GDM1 (cell line): ENCODE measurements at regions not wholly inside any gene's neighbourhood (a gene's known extent, or its start where the extent isn't known, plus 50 kb on each side); places are given as distances from the start of the nearest gene placed in this dataset.
A peak's percentile ranks its signal among the peaks of the same experiment; 100 is the strongest.

ENCODE experiments used
- DNase-seq: peaks from one replicate; lab custom pipeline; 2025; lab: John Stamatoyannopoulos, UW

DNA sequence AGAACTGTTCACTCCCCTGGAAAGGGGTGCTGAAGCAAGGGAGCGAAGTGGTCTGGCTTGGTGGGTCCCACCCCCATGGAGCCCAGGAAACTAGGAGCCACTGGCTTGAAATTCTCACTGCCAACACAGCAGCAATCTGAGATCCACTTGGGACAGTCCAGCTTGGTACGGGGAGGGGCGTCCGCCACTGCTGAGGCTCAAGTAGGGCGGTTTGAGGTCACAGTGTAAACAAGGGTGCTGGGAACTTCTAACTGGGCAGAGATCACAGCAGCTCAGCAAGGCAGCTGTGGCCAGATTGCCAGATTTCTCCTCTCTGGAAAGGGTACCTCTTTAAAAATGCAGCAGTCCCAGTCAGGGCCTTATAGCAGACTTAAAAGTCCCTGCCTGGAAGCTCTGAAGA, 53.9 kb upstream of the GALNTL6 start:
- no peak for DNase-seq

GRCh38 chr4:171751538-171751937, 61.7 kb upstream of the GALNTL6 start:
- DNase-seq, result no peak

GRCh38 chr4:171746418-171746817, 66.8 kb upstream of the GALNTL6 start:
- no peak for DNase-seq

DNA sequence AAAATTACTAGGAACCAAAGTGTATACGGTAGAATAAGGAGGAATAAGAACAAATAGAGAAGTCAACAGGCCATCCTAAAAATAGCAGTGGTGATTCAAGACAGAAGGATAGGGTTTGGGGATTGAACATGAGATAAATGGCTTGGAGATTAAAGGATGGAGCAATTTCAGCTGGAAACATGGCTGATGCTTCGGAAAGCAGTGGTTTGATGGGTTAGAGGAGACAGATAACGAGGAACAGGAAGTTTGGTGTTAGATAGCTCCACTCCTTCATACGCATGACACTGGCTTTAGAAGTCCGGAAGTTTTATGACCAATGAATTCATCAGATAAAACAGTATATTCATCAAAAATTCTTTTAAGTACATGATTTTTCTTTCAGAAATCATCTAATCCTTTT, 70.8 kb upstream of the GALNTL6 start:
- DNase-seq, result no peak

- no peak for DNase-seq
These were observed 86.0 kb upstream of the GALNTL6 start for GRCh38 chr4:171727185-171727584.

- no peak for DNase-seq
These were observed 91.3 kb upstream of the GALNTL6 start for GRCh38 chr4:171721937-171722336.

DNA sequence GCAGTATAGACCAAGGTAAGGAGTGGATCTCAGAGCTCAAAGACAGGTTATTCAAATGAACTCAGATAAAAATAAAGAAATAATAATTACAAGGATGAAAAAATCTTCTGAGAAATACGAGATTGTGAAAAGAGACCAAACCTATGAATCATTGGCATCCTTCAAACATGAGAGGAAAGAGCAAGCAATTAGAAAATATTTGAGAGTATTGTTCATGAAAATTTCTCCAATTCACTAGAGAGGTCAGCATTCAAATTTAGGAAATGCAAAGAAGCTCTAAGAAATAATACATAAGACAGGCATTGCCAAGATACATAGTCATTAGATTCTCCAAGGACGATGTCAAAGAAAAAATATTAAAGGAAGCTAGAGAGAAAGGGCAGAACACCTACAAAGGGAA, 93.5 kb upstream of the GALNTL6 start:
- DNase-seq, result no peak

- DNase-seq, result no peak
These were observed 94.5 kb upstream of the GALNTL6 start for GRCh38 chr4:171718665-171719064.

GRCh38 chr4:171718069-171718468, 95.1 kb upstream of the GALNTL6 start:
- DNase-seq, result no peak

DNA sequence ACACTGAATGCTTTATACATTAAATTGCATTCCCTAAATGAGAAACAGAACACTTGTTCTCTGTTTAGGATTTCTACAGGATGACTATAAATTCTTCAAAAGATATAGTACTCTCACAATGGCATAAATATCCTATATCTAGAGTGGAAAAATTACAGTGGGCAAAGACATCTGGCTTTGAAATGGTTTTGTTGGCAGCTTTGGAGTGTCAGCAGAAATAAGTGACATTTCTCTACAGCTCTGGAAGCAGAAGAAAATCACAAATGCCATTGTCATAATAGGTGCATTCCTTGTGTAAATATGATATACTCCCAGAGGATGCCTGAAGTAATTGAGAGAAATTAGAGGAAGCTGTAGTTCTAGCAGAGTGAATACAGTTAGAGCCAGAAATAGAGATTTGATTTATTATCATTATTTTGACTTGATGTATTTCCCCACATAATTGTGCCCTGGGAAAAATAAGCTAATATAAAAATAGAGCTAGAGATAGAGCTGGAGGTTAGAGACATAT, 95.9 kb upstream of the GALNTL6 start:
- no peak for DNase-seq

DNA sequence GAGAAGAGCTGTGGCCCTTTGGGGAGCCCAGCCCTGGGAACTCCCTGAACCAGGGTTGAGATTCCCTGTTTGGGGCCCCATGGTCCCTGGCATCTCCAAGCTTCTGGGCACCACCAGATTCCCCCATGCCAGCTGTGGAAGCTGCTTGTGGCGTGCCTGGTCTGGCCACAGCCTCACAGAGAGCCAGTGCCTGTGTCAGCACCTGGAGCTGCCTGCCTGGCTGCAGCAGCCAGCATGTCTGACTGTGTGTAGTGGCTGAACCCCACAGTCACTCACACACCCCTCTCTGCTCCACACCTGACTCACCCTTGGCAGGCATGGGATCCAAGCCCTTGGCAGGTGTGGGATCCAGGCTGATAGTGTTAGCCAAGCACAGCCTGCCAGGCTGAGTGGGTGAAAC, 97.2 kb upstream of the GALNTL6 start:
- no peak for DNase-seq

DNA sequence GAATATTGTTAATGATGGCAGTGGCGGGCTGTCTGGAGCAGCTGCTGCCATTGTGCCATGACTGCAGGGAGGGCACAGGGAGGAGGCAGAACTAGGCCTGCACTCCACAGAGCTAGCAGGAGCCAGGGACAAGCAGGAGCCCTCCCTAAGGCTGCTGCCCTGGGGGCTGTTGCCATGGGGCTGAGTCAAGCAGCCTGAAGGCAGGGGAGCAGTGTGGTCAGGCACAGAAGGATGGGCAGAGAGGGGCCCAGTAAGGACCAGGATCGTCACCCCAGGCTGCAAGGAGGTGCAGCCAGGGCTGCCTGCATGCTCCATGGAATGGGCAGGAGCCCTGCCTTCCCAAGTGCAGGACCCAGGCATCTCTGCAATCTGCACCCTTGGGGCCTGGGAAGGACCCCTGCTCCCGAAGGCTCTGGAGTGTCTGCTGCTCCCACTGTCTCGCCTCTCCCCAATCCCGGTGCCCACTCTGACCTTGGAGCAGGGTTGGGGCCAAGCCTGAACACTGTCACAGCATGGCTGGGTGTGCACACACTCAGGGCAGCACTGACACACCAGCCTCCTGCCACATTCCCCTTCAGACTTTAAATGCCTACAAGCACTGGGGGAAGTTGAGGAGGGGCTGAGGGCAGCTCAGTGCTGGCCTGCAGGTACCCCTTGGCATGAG, 98.3 kb upstream of the GALNTL6 start:
- DNase-seq, result no peak

DNA sequence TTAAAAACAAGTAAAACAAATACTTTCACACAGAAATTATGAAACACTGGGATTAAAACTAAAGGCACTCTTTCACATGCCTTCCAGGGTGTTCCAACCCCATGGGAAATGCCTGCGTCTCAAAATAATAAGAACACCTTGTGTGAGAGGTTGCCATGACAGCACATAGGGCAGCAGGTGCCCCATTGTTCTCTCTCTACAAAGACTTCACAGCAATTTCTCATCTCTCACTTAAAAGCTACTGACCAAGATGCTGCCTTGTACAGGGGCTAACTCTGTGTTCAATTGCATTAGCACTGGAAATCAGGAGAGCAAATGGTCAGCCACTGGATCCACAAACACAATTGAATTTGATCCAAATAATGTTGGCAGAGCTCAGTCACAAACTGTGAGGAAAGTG, 102.5 kb upstream of the GALNTL6 start:
- DNase-seq, result no peak

DNA sequence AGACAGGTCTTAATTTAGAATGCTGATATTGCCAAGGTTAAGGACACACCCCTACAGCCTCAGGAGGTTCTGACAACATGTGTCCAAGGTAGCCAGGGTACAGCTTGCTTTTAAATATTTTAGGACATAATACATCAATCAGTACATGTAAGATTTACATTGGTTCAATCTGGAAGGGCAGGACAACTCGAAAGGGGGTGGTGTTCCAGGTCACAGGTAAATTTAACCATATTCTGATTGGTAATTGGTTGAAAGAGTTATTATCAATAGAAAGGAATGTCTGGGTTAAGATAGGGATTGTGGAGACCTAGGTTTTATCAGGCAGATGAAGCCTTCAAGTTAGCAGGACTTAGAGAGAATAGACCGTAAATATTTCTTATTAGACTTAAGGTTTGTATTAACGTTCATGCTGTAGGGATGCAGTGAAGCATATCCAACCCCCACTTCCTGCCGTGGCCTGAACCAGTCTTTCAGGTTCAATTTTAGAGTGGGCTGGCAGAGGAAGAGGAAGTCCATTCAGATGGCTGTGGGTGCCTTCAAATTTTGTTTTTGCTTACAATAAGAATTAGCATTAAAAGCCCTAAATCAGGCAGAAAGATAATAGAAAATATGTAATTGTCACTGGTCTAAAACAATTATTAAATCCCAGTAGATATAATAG, 136.5 kb upstream of the GALNTL6 start:
- DNase-seq, result peak; percentile 59

DNA sequence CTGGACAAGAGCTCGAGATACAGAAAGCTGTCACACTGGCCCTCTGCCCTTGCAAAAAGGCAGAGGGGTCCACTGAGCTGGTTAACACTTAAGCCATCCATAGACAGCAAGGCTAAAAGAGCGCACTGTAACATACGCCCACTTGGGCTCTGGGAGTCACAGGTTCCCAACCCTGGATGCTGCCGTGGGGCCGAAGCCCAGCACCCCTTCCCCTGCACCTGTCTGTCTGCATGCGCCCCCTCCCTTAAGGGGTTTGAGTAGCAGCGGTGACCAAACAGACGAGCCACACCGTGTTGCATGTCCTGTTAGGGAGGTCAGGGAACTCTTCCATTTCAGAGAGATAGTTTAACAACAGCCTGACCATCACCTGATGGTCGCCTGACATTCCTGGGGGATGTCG, 138.4 kb upstream of the GALNTL6 start:
- DNase-seq, result no peak

DNA sequence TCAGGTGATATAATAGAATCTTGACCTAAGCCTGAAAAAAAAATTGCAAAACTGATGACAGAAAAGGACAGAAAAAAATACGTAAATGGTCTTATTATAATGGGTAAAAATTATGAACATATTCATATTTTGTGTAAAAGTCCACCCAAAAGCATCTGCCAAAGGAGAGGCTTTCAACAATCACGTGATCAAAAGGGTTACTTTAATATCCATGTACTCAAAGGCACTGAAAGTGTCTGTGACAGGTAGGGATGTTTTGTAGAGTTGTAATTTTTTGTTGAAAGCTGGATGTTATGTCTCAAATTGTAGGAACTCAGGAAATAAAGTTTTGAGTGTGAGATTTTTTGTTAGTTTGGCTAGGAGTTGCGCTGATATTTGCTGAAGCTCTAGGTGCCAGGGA, 144.8 kb upstream of the GALNTL6 start:
- DNase-seq, result no peak

DNA sequence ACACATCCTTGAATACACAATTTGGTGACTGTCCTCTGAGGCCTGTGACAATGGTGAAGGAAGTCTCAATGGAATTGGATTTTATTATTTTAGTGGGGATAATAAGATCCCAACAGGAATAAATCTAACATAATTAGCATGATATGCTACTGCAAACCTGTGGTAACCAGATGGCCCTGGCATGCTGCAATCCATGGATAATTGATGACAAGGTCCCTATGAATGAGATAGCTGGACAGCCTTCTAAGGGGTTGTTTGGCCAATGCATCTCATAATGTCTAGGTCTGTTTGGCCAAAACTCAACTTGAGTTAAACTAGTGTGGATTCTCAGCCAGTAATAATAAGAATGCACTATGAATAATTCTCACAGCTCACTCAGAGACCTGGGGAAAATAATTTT, 145.3 kb upstream of the GALNTL6 start:
- DNase-seq, result no peak

GRCh38 chr4:171651071-171651470, 162.1 kb upstream of the GALNTL6 start:
- DNase-seq, result no peak

- DNase-seq, result no peak
These were observed 162.7 kb upstream of the GALNTL6 start for GRCh38 chr4:171650543-171650942.

DNA sequence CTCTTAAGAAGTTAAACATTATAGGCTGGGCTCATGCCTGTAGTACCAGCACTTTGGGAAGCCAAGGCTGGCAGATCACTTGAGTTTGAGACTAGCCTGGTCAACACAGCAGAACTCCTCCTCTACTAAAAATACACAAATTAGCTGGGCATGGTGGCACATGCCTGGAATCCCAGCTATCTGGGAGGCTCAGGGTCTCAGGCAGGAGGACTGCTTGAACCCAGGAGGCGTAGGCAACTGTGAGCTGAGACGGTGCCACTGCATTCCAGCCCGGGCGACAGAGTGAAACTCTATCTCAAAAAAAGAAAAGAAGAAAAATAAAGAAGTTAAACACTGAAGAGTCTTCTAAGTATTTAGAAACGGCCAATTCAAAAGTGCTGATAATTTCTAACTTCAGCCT, 164.3 kb upstream of the GALNTL6 start:
- no peak for DNase-seq

- no peak for DNase-seq
These were observed 166.2 kb upstream of the GALNTL6 start for GRCh38 chr4:171646984-171647383.

DNA sequence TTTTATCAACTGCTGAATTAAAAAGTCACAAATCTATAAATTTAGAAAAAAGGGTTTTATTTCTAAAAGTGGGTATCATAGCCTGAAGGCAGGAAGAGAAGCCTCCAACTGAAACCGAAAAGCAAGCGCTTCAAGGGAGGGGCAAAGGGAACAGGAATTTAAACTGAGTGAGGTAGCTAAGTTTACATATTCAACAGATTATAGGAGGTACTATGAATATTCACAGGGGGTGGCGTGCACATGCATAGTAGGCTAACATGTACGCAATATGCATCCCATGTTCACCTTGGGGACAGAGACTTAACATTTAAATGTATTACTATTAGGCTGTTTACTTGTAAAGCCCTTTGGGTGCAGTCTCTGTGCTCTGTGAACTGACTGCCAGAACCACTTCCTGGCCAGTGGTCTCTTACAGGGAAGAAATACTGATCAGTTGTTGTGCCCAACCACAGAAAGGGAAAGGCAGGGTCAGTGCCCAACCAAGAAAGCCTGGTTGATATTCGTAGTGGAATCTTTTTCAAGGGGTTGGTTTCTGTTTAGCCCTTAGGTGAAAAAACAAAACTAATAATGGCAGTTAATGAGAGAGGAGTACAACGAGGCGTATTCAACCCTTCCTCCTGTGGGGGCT, 168.7 kb upstream of the GALNTL6 start:
- peak; percentile 50 for DNase-seq

DNA sequence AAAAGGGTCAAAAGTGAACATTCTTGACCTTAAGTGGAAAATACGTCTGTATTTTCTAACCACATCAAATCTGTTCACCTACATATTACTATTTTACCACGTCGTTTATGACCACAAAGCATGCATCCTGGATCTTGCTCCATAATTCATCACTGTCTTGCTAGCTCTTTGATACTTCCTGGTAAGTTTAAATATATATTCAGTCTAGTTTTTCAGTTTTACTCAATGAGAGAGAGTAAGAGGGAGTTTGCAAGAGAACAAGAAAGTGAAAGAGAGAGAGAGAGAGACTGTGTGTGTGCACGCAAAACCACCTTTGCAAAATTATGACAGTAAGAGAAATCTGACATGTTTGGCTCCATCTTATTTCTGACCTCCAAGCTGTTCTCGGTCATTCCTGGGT, 173.7 kb upstream of the GALNTL6 start:
- no peak for DNase-seq
